OCI-M1 (cell line): ENCODE measurements at regions not wholly inside any gene's neighbourhood (a gene's known extent, or its start where the extent isn't known, plus 50 kb on each side); places are given as distances from the start of the nearest gene placed in this dataset.

Experiments used
- DNase-seq: peaks from one replicate; lab custom pipeline; 2025; lab: John Stamatoyannopoulos, UW

- no peak for DNase-seq
Observed at GRCh38 chr1:165031001-165031400, 325.5 kb downstream of the LMX1A start.

GRCh38 chr1:165025805-165026204 lies 330.7 kb downstream of the LMX1A start:
- no peak for DNase-seq

- no peak for DNase-seq
Observed at GRCh38 chr1:165014753-165015152, 341.8 kb downstream of the LMX1A start.

GRCh38 chr1:165011991-165012531 lies 344.5 kb downstream of the LMX1A start:
- DNase-seq: no peak

GRCh38 chr1:165011186-165011585 lies 345.3 kb downstream of the LMX1A start:
- no peak for DNase-seq

DNA sequence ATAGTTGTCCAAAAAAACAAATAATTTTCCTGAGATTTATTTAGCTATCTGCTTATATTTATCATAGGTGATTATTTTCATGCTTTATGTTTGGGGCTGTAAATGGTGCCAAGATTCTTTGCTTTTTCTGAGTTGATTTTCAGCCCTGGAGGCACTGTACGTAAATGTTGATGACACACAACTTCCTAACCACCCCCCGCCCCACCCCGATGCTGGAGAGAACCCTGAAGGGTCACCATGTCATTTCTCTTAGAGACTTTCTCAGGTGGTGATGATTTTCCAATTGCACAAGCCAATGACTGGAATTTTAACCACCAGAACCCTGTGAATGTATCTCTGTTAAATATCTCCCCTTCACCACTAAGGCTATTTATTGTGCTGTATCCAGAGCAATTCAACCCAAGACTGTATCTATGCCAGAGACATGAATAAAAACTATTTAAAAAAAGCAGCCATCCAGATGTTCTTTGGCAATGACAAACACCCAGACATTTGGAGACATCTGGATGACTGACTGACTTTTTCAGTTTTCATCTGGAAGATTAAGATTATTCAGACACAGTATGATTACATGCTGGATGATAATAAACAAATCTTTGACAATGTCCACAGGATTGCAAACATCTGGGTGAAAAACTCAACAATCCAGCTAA lies 346.0 kb downstream of the LMX1A start:
- DNase-seq: no peak

DNA sequence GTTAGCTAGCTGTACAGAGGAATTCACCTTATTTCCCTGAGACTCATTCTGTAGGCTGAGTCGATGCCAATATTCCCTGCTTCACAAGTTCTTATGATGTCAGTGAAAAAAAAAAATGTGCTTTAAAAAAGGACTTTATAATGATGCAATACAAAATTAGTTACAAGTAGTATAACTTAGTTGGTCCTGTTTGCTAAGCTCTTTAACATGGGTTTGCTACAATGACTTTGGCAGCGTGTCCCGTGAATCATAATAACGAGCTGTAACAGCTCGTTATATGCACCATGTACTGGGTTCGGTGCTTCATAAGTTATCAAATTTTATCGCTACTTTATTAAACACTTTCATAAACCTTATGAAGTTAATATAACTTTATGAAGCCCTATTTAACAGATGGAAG lies 349.7 kb downstream of the LMX1A start:
- DNase-seq: no peak

DNA sequence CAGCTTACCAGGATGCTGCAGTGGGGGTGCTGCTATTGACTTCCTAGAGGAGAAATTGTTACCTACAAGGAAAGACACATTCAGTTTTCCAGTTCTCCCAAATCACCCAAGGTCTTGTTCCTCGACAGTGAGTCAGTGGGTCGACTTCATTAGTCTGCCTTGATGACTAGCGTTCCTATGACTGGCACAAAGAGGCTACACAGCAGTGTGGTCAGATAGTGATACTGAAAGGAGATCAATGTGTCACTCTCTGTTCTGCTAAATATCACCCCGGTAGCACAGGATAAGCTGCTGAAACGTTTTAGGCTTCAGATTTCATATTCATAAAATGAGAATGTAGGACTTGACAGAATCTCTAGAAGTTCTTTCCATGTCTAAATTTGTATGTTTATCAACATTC lies 357.4 kb downstream of the LMX1A start:
- no peak for DNase-seq

- no peak for DNase-seq
Observed at GRCh38 chr1:164991763-164992314, 364.7 kb downstream of the LMX1A start.

- no peak for DNase-seq
Observed at GRCh38 chr1:164983023-164983650, 373.4 kb downstream of the LMX1A start.

DNA sequence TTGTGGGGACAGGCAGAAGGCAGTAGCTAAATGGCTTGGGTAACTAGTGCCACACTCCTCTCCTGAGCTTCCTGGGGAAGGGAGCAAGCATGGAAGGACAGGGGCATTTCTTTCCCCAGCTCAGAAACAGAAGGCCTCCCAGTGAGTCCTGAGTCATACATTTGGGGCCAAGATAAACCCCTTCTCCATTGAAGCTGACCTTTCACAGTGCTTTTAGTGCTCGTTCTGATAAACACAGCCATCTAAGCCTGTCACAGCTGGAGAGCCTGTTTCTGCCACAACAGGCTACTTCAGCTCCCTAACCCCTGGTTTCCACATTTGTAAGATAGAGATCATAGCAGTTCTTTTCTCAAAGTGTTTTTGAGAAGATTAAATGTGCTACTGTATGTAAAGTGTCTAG lies 374.0 kb downstream of the LMX1A start:
- DNase-seq: peak; percentile 20

DNA sequence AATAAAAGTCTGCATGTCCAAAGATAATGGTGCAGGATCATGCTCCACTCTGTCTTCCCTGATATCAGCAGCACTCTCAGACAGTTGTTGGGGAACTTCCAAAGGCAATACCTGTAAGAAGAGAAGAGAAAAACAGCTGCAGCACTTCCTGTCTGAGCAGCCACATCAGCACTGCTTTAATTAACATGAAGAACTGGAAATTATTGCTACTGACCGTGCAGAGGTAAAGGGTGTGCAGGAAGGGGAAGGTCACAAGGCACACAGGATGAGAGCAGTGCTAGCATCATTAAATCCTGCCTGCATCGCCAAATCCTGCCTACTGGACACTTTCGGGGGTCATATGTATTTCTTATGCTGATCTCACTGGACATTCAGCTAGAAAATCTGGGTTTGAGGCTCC lies 379.0 kb downstream of the LMX1A start:
- DNase-seq: no peak

GRCh38 chr1:164971921-164972415 lies 384.5 kb downstream of the LMX1A start:
- no peak for DNase-seq

GRCh38 chr1:164971391-164971790 lies 385.1 kb downstream of the LMX1A start:
- no peak for DNase-seq

DNA sequence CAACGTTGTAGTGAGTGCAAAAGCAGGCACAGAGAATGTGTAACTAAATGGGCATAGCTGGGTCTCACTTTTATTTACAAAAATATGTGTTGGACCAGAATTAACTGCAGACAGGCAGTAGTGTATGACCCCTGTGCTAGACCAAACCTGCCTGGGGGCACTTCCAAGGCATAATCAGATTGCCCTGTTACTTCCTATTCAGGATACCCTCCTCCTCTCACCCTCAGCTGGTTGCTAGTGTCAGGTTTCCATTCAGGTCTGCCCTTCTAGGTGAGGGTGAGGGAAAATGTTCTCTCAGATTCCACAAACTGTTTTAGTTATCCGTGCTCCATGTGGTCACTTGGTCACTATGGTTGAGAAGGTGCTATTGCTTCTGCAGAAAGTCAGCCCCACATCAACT lies 387.3 kb downstream of the LMX1A start:
- peak; percentile 27 for DNase-seq

GRCh38 chr1:164967300-164967699 lies 389.2 kb downstream of the LMX1A start:
- DNase-seq: no peak

- no peak for DNase-seq
Observed at GRCh38 chr1:164961715-164962114, 394.8 kb downstream of the LMX1A start.

- DNase-seq: no peak
Observed at GRCh38 chr1:164958982-164959768, 397.3 kb downstream of the LMX1A start.

GRCh38 chr1:164953815-164954214 lies 394.8 kb downstream of the PBX1 start:
- no peak for DNase-seq

DNA sequence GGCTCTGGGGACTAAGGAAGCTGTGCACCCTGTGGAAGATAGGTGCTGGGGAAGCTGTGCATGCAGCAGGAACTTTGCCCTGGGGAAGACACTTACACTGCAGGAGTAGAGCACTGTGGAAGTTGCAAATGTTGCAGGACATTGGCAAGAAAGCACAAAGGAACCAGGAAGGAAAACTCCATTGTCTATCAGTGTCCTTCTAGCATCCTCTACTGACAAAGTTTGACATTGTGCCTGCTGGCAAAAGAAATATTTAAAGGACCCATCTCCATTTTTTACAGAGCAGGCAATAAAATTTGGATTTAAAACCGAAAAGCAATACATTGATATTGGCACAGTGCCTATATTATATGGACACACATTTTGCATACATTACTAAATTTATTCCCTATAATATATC lies 394.1 kb downstream of the PBX1 start:
- no peak for DNase-seq

DNA sequence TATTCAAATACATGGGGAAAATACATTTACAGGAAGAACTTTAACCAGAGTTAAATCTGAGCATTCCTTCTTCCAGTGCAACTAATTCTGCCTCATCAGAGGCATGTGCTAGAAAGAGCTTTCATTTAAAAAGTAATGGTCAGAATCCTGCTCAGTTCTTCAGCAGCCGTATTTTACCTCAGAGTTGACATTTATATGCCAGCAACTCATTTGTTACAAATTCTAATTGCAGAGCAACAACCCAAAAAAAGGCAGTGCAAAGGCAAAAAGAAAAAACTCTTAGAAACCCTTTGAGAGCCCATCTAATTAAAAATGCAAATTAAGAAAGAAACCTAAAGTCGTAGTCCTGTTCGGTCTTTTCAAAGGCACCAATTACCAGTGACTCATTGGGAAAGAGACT lies 392.5 kb downstream of the PBX1 start:
- DNase-seq: no peak

- no peak for DNase-seq
Observed at GRCh38 chr1:164950541-164950986, 391.6 kb downstream of the PBX1 start.
